CD4-positive, CD25-positive, alpha-beta regulatory T cell (primary cell): ENCODE measurements at regions not wholly inside any gene's neighbourhood (a gene's known extent, or its start where the extent isn't known, plus 50 kb on each side); places are given as distances from the start of the nearest gene placed in this dataset.

Experiments used
- ATAC-seq, 2 donors: fragments of 150-1000 bp; cut with Tn5 transposase; one replicate each; pipeline ENCODE4 v1.10.0; 2021; ENCODE audit warnings: low read depth in 2 of 2, moderate number of reproducible peaks in 2 of 2, moderate library complexity in 1 of 2
- DNase-seq, 3 donors: peaks; one replicate each; pipeline versions ENCODE4 v3.0.0 to v3.0.0-alpha.2; 2012 to 2022; ENCODE audit warnings: mixed read lengths in 1 of 3
- H3K27ac ChIP-seq: one replicate; pipeline ENCODE4 v1.7.0; 2013; ENCODE audit warnings: mild to moderate bottlenecking, low read length; ENCODE audit not compliant: insufficient read depth, poor library complexity, severe bottlenecking
- H3K27me3 ChIP-seq: one replicate; pipeline ENCODE4 v1.7.0; 2013; ENCODE audit warnings: low read length; ENCODE audit not compliant: control insufficient read depth, insufficient read depth
- H3K36me3 ChIP-seq: one replicate; pipeline ENCODE4 v1.7.0; 2013; ENCODE audit warnings: mild to moderate bottlenecking, low read length, moderate library complexity; ENCODE audit not compliant: control insufficient read depth, insufficient read depth
- H3K4me1 ChIP-seq: 2 replicates; pipeline ENCODE4 v1.7.0; 2013; ENCODE audit warnings: mild to moderate bottlenecking, low read length; ENCODE audit not compliant: insufficient read depth, control insufficient read depth, poor library complexity, severe bottlenecking
- H3K4me3 ChIP-seq: one replicate; pipeline ENCODE4 v1.7.0; 2013; ENCODE audit warnings: low read depth, mild to moderate bottlenecking, low read length, moderate library complexity
- H3K9me3 ChIP-seq, 2 experiments: 1 replicate in 1 of 2; 2 replicates in 1 of 2; pipeline ENCODE4 v1.7.0; 2013; ENCODE audit warnings: low read length in 2 of 2, mild to moderate bottlenecking in 1 of 2, moderate library complexity in 1 of 2; ENCODE audit not compliant: control insufficient read depth in 2 of 2
- H3K27ac Mint-ChIP-seq, 3 donors: one replicate each; pipeline ENCODE4 v1.8.0; 2020 to 2022; ENCODE audit warnings: mild to moderate bottlenecking in 3 of 3, mixed read lengths in 3 of 3, moderate library complexity in 2 of 3
- H3K27me3 Mint-ChIP-seq: one replicate; pipeline ENCODE4 v1.8.0; 2022; ENCODE audit warnings: mild to moderate bottlenecking, mixed read lengths
- H3K36me3 Mint-ChIP-seq: one replicate; pipeline ENCODE4 v1.8.0; 2020; ENCODE audit warnings: mixed read lengths
- H3K4me1 Mint-ChIP-seq, 4 donors: one replicate each; pipeline ENCODE4 v1.8.0; 2020 to 2022; ENCODE audit warnings: mixed read lengths in 4 of 4, mild to moderate bottlenecking in 1 of 4
- H3K4me3 Mint-ChIP-seq, 4 donors: one replicate each; pipeline ENCODE4 v1.8.0; 2020 to 2022; ENCODE audit warnings: mild to moderate bottlenecking in 4 of 4, mixed read lengths in 4 of 4, moderate library complexity in 3 of 4
- H3K9me3 Mint-ChIP-seq, 7 donors: one replicate each; pipeline ENCODE4 v1.8.0; 2020 to 2022; ENCODE audit warnings: mixed read lengths in 7 of 7, mild to moderate bottlenecking in 3 of 7, moderate library complexity in 2 of 7

GRCh38 chr6:30272032-30272431 lies 54.7 kb upstream of the TRIM39 start:
- H3K27me3 ChIP-seq: peaks cover 3% of the 10 kb centered on the region

GRCh38 chr6:30267423-30267822 lies 54.2 kb upstream of the TRIM26 start:
- no peak overlapping the region for H3K4me3 ChIP-seq
- H3K4me1 ChIP-seq: no peaks in the 10 kb centered on the region
- Mint-ChIP-seq H3K27me3 (peaks cover 6% of the 10 kb centered on the region), H3K9me3 (peaks cover 0 to 10% (median 0%) of the 10 kb centered on the region in 7 donors), H3K27ac (no peak overlapping the region), H3K4me3 (no peak overlapping the region), H3K4me1 (peaks cover 0 to 5% (median 0%) of the 10 kb centered on the region in 4 donors), H3K36me3 (peaks cover 11% of the 10 kb centered on the region)
- DNase-seq (no peak), ATAC-seq (no peak)
- no peaks in the 10 kb centered on the region for H3K27me3 ChIP-seq
- H3K27ac ChIP-seq: no peak overlapping the region
- no peaks in the 10 kb centered on the region for H3K36me3 ChIP-seq
- H3K9me3 ChIP-seq: no peaks in the 10 kb centered on the region

More at GRCh38 chr6:30272032-30272431, 54.7 kb upstream of the TRIM39 start:
- ATAC-seq (no peak), DNase-seq (no peak)
- no peaks in the 10 kb centered on the region for H3K36me3 ChIP-seq
- Mint-ChIP-seq H3K27ac (no peak overlapping the region), H3K4me3 (no peak overlapping the region), H3K9me3 (peaks cover 0 to 16% (median 2%) of the 10 kb centered on the region in 7 donors), H3K36me3 (no peaks in the 10 kb centered on the region), H3K27me3 (peaks cover 22% of the 10 kb centered on the region), H3K4me1 (peaks cover 0 to 4% (median 0%) of the 10 kb centered on the region in 4 donors)
- H3K9me3 ChIP-seq: peaks cover 6 to 7% of the 10 kb centered on the region in 2 experiments
- no peak overlapping the region for H3K27ac ChIP-seq
- H3K4me1 ChIP-seq: no peaks in the 10 kb centered on the region
- H3K4me3 ChIP-seq: no peak overlapping the region

- H3K4me1 Mint-ChIP-seq: peaks cover 0 to 6% (median 0%) of the 10 kb centered on the region in 4 donors
- H3K9me3 Mint-ChIP-seq: peaks cover 0 to 2% (median 0%) of the 10 kb centered on the region in 7 donors
- Histone ChIP-seq H3K4me1 (no peaks in the 10 kb centered on the region), H3K4me3 (no peak overlapping the region), H3K27me3 (no peaks in the 10 kb centered on the region), H3K27ac (no peak overlapping the region), H3K36me3 (no peaks in the 10 kb centered on the region), H3K9me3 (no peaks in the 10 kb centered on the region)
- DNase-seq (no peak), ATAC-seq (no peak)
- H3K4me3 Mint-ChIP-seq: no peak overlapping the region
- no peak overlapping the region for H3K27ac Mint-ChIP-seq
- H3K27me3 Mint-ChIP-seq: peaks cover under 1% of the 10 kb centered on the region
- peaks cover 11% of the 10 kb centered on the region for H3K36me3 Mint-ChIP-seq
Measured at GRCh38 chr6:30265594-30265993, 52.4 kb upstream of the TRIM26 start.

- no peak for ATAC-seq
- Histone ChIP-seq H3K4me1 (peaks cover 4% of the 10 kb centered on the region), H3K36me3 (no peaks in the 10 kb centered on the region), H3K4me3 (no peak overlapping the region), H3K27ac (no peak overlapping the region), H3K27me3 (no peaks in the 10 kb centered on the region), H3K9me3 (no peaks in the 10 kb centered on the region)
- Mint-ChIP-seq H3K27me3 (no peaks in the 10 kb centered on the region), H3K27ac (no peak overlapping the region), H3K9me3 (peaks cover 0 to 2% (median 0%) of the 10 kb centered on the region in 7 donors), H3K36me3 (peaks cover 11% of the 10 kb centered on the region), H3K4me3 (no peak overlapping the region), H3K4me1 (peaks cover 0 to 6% (median 1%) of the 10 kb centered on the region in 4 donors)
- DNase-seq: no peak
Measured at GRCh38 chr6:30265181-30265580, 52.0 kb upstream of the TRIM26 start.

GRCh38 chr6:30264743-30265142 lies 51.5 kb upstream of the TRIM26 start:
- no peak overlapping the region for H3K27ac ChIP-seq
- H3K4me3 ChIP-seq: no peak overlapping the region
- Mint-ChIP-seq H3K9me3 (no peaks in the 10 kb centered on the region), H3K27me3 (no peaks in the 10 kb centered on the region), H3K4me1 (peaks cover 0 to 6% (median 2%) of the 10 kb centered on the region in 4 donors), H3K4me3 (no peak overlapping the region), H3K36me3 (peaks cover 11% of the 10 kb centered on the region), H3K27ac (no peak overlapping the region)
- ATAC-seq: no peak
- no peaks in the 10 kb centered on the region for H3K9me3 ChIP-seq
- H3K36me3 ChIP-seq: no peaks in the 10 kb centered on the region
- no peaks in the 10 kb centered on the region for H3K27me3 ChIP-seq
- DNase-seq: no peak
- peaks cover 8% of the 10 kb centered on the region for H3K4me1 ChIP-seq

- Histone ChIP-seq H3K27me3 (no peaks in the 10 kb centered on the region), H3K4me3 (no peak overlapping the region), H3K4me1 (peaks cover 16% of the 10 kb centered on the region), H3K36me3 (no peaks in the 10 kb centered on the region), H3K9me3 (no peaks in the 10 kb centered on the region), H3K27ac (no peak overlapping the region)
- Mint-ChIP-seq H3K27me3 (peaks cover 3% of the 10 kb centered on the region), H3K36me3 (peaks cover 11% of the 10 kb centered on the region), H3K4me3 (peak overlapping the region in 1 of 4 donors; percentile 25), H3K27ac (no peak overlapping the region), H3K9me3 (no peaks in the 10 kb centered on the region), H3K4me1 (peaks cover 0 to 13% (median 8%) of the 10 kb centered on the region in 4 donors)
- ATAC-seq: no peak
- DNase-seq: no peak
Measured at GRCh38 chr6:30263734-30264133, 50.5 kb upstream of the TRIM26 start.
